KMS-11 (cell line): ENCODE measurements at regions not wholly inside any gene's neighbourhood (a gene's known extent, or its start where the extent isn't known, plus 50 kb on each side); places are given as distances from the start of the nearest gene placed in this dataset.

Experiments used
- H2AFZ ChIP-seq: fragments of 200-600 bp; sonication (generic); 2 replicates; pipeline ENCODE4 v1.6.1; 2016; ENCODE audit warnings: antibody characterized with exemption, mixed run types, low read depth
- H3K27ac ChIP-seq: fragments of 200-600 bp; sonication (generic); 2 replicates; pipeline ENCODE4 v1.6.1; 2016; ENCODE audit warnings: mild to moderate bottlenecking, mixed run types
- H3K27me3 ChIP-seq: fragments of 200-600 bp; sonication (generic); 2 replicates; pipeline ENCODE4 v1.6.1; 2017; ENCODE audit warnings: mild to moderate bottlenecking, low read depth, mixed run types, moderate library complexity; ENCODE audit not compliant: insufficient read depth
- H3K36me3 ChIP-seq: fragments of 200-600 bp; sonication (generic); 2 replicates; pipeline ENCODE4 v1.6.1; 2017; ENCODE audit warnings: mild to moderate bottlenecking, mixed run types; ENCODE audit not compliant: insufficient read depth
- H3K4me1 ChIP-seq: fragments of 200-600 bp; sonication (generic); 2 replicates; pipeline ENCODE4 v1.6.1; 2016; ENCODE audit warnings: mild to moderate bottlenecking, low read depth, mixed run types; ENCODE audit not compliant: poor library complexity, severe bottlenecking
- H3K4me2 ChIP-seq: fragments of 200-600 bp; sonication (generic); 2 replicates; pipeline ENCODE4 v1.7.0; 2016; ENCODE audit warnings: mild to moderate bottlenecking, mixed run types
- H3K4me3 ChIP-seq: fragments of 200-600 bp; sonication (generic); IDR thresholded peaks from 2 replicates; pipeline ENCODE4 v1.6.1; 2017; ENCODE audit warnings: low read depth, low read length, mixed read lengths; ENCODE audit not compliant: insufficient read depth
- H3K79me2 ChIP-seq: fragments of 200-600 bp; sonication (generic); 2 replicates; pipeline ENCODE4 v1.6.1; 2016; ENCODE audit warnings: low read depth, mixed run types; ENCODE audit not compliant: insufficient read depth
- H3K9ac ChIP-seq: fragments of 200-600 bp; sonication (generic); 2 replicates; pipeline ENCODE4 v1.6.1; 2016; ENCODE audit warnings: mild to moderate bottlenecking, mixed run types
- H4K20me1 ChIP-seq: fragments of 200-600 bp; sonication (generic); 2 replicates; pipeline ENCODE4 v1.6.1; 2016; ENCODE audit warnings: mild to moderate bottlenecking, mixed run types; ENCODE audit not compliant: insufficient read depth
- CTCF ChIP-seq: fragments of 200-600 bp; sonication (generic); conservative IDR thresholded peaks from 2 replicates; pipeline ENCODE4 v1.6.1; 2017; ENCODE audit warnings: low read depth, mild to moderate bottlenecking, antibody characterized with exemption, low read length, moderate library complexity, mixed read lengths

GRCh38 chr5:36371366-36371765 is 69.7 kb upstream of the RANBP3L start:
- H3K27me3 ChIP-seq = no peaks in the 10 kb centered on the region
- no peaks in the 10 kb centered on the region for H3K4me1 ChIP-seq
- no peaks in the 10 kb centered on the region for H4K20me1 ChIP-seq
- H3K4me2 ChIP-seq = no peak overlapping the region
- no peak overlapping the region for H3K9ac ChIP-seq
- H3K36me3 ChIP-seq = no peaks in the 10 kb centered on the region
- H2AFZ ChIP-seq = no peak overlapping the region
- no peak overlapping the region for H3K4me3 ChIP-seq
- H3K27ac ChIP-seq = no peak overlapping the region
- no peaks in the 10 kb centered on the region for H3K79me2 ChIP-seq
- TF ChIP-seq CTCF = no peak

- Histone ChIP-seq H3K9ac (no peak overlapping the region), H3K79me2 (no peaks in the 10 kb centered on the region), H3K4me3 (no peak overlapping the region), H3K27ac (no peak overlapping the region), H2AFZ (no peak overlapping the region), H3K4me1 (no peaks in the 10 kb centered on the region), H4K20me1 (no peaks in the 10 kb centered on the region), H3K27me3 (no peaks in the 10 kb centered on the region), H3K4me2 (no peak overlapping the region), H3K36me3 (no peaks in the 10 kb centered on the region)
- TF ChIP-seq CTCF = no peak
Observed at GRCh38 chr5:36373527-36374086, 71.9 kb upstream of the RANBP3L start.

DNA sequence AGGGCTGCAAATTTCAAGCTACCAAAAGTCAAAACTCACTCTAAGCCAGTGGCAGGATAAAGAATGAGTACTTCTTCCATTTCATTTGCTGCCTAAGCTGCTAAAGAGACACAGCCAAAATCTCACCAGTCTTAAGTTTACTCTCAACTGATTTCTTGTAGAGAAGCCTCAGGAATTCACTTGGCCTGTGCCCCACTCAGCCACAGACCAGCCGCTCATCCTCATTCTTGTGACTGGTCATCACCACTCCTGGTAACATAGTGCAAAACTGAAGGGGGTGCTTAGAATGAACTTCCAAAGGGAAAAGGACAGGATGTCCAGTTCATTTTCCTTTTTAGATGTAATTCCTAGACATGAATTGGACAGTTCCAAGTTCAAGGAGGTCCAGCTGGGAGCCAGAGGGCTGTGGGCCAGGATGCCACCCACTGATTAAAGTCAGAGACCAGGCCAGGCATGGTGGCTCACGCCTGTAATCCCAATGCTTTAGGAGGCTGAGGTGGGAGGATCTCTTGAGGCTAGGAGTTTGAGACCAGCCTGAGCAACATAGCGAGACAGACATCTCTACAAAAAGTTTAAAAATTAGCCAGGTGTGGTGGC is 72.7 kb upstream of the RANBP3L start:
- Histone ChIP-seq H3K9ac (no peak overlapping the region), H3K27ac (no peak overlapping the region), H3K4me1 (no peaks in the 10 kb centered on the region), H3K4me2 (no peak overlapping the region), H3K27me3 (no peaks in the 10 kb centered on the region), H4K20me1 (no peaks in the 10 kb centered on the region), H3K4me3 (no peak overlapping the region), H3K36me3 (no peaks in the 10 kb centered on the region), H3K79me2 (no peaks in the 10 kb centered on the region), H2AFZ (no peak overlapping the region)
- no peak for TF ChIP-seq CTCF

DNA sequence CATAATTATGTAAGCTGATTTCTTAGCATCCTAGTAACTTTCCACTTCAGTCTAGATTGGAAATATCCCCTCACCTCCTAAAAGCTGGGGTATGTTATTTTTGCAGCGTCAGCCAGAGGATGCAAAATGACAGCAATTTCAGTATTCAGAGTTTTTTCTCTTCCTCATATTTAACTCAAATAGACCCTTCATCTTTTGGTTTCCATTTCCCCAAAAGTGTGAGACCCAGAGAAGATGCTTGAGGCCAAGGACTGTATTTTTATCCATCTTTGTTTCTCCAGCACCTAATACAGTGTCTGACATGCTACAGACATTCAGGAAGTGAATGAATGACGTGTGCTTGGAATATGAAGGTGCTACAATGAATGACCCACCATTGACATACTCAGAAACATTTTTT is 75.5 kb upstream of the RANBP3L start:
- H3K79me2 ChIP-seq = no peaks in the 10 kb centered on the region
- no peaks in the 10 kb centered on the region for H3K4me1 ChIP-seq
- no peak overlapping the region for H3K9ac ChIP-seq
- H3K27ac ChIP-seq = no peak overlapping the region
- no peaks in the 10 kb centered on the region for H4K20me1 ChIP-seq
- no peak overlapping the region for H2AFZ ChIP-seq
- H3K27me3 ChIP-seq = no peaks in the 10 kb centered on the region
- H3K4me2 ChIP-seq = no peak overlapping the region
- H3K36me3 ChIP-seq = no peaks in the 10 kb centered on the region
- no peak for TF ChIP-seq CTCF
- H3K4me3 ChIP-seq = no peak overlapping the region
